H1 (cell line): ENCODE measurements at regions not wholly inside any gene's neighbourhood (a gene's known extent, or its start where the extent isn't known, plus 50 kb on each side); places are given as distances from the start of the nearest gene placed in this dataset.

Experiments used
- CTCF ChIA-PET: fragments of 300-600 bp; sonication (Branson Sonifier 250); formaldehyde crosslinking; loops from one replicate; lab custom pipeline; 2021; ENCODE audit not compliant: partially characterized antibody; lab: Charles Lee
- POLR2A ChIA-PET: fragments of 300-600 bp; sonication (Branson Sonifier 250); formaldehyde crosslinking; loops from one replicate; lab custom pipeline; 2021; ENCODE audit warnings: inconsistent platforms; ENCODE audit not compliant: partially characterized antibody; lab: Charles Lee
- DNase-seq, 2 experiments: peaks; one replicate each; pipeline versions ENCODE4 v3.0.0 to v3.0.0-alpha.2; 2010 to 2022; ENCODE audit warnings: low spot score in 2 of 2, low read depth in 1 of 2, mixed read lengths in 1 of 2
- FAIRE-seq: peaks from 2 replicates; lab custom pipeline; 2011; peaks lifted over from hg19 to GRCh38; lab: Jason Lieb, UNC
- H2AFZ ChIP-seq: 2 replicates; pipeline ENCODE4 v1.8.1; 2012; ENCODE audit warnings: low read length, inconsistent platforms
- H2AK5ac ChIP-seq: 2 replicates; pipeline ENCODE4 v1.6.1; 2013; ENCODE audit warnings: low read depth, low read length
- H2BK120ac ChIP-seq: replicated peaks from 2 replicates; pipeline ENCODE3; 2013; ENCODE audit warnings: low read depth, low read length, inconsistent platforms
- H2BK12ac ChIP-seq: 2 replicates; pipeline ENCODE4 v1.6.1; 2013; ENCODE audit warnings: low read depth, low read length
- H2BK15ac ChIP-seq: 2 replicates; pipeline ENCODE4 v1.6.1; 2013; ENCODE audit warnings: low read length
- H2BK20ac ChIP-seq: 2 replicates; pipeline ENCODE4 v1.6.1; 2013; ENCODE audit warnings: low read length
- H2BK5ac ChIP-seq: 2 replicates; pipeline ENCODE4 v1.6.1; 2013; ENCODE audit warnings: low read depth, low read length
- H3K14ac ChIP-seq: 2 replicates; pipeline ENCODE4 v1.6.1; 2013; ENCODE audit warnings: inconsistent platforms; ENCODE audit not compliant: insufficient read length
- H3K18ac ChIP-seq: 2 replicates; pipeline ENCODE4 v1.6.1; 2013; ENCODE audit warnings: low read length; ENCODE audit errors: extremely low read depth
- H3K23ac ChIP-seq: 2 replicates; pipeline ENCODE4 v1.6.1; 2013; ENCODE audit warnings: inconsistent platforms; ENCODE audit not compliant: insufficient read length
- H3K23me2 ChIP-seq: 2 replicates; pipeline ENCODE4 v1.6.1; 2013; ENCODE audit warnings: low read depth, low read length
- H3K27ac ChIP-seq: 2 replicates; pipeline ENCODE4 v1.6.1; 2011; ENCODE audit warnings: low read depth, low read length, inconsistent platforms
- H3K27me3 ChIP-seq, 4 experiments: replicated peaks in 1 of 4; 1 replicate in 1 of 4; 2 replicates in 3 of 4; pipeline versions ENCODE4 v1.6.1 to v1.8.1; 2011 to 2013; ENCODE audit warnings: low read length in 3 of 4, mild to moderate bottlenecking in 3 of 4, inconsistent platforms in 2 of 4, mixed read lengths in 2 of 4, moderate library complexity in 1 of 4; ENCODE audit not compliant: control insufficient read depth in 3 of 4, insufficient read depth in 3 of 4; ENCODE audit errors: extremely low read depth in 1 of 4
- H3K36me3 ChIP-seq, 4 experiments: 2 replicates each; pipeline versions ENCODE4 v1.6.1 to v1.8.1; 2011 to 2013; ENCODE audit warnings: mild to moderate bottlenecking in 4 of 4, low read length in 3 of 4, moderate library complexity in 2 of 4, control low read depth in 1 of 4, inconsistent platforms in 1 of 4; ENCODE audit not compliant: insufficient read depth in 4 of 4, control insufficient read depth in 2 of 4
- H3K4ac ChIP-seq: replicated peaks from 2 replicates; pipeline ENCODE3; 2013; ENCODE audit warnings: low read length, low read depth, mixed read lengths, inconsistent platforms; ENCODE audit not compliant: insufficient read length
- H3K4me1 ChIP-seq, 4 experiments: replicated peaks in 1 of 4; 1 replicate in 1 of 4; 2 replicates in 3 of 4; pipeline versions ENCODE4 v1.6.1 to v1.8.1; 2011 to 2013; ENCODE audit warnings: low read length in 3 of 4, inconsistent platforms in 2 of 4, mixed read lengths in 1 of 4; ENCODE audit not compliant: insufficient read depth in 4 of 4, control insufficient read depth in 3 of 4
- H3K4me2 ChIP-seq, 2 experiments: 2 replicates each; pipeline versions ENCODE4 v1.6.1 to v1.8.1; 2011 to 2013; ENCODE audit warnings: low read depth in 2 of 2, low read length in 2 of 2, control low read depth in 1 of 2, inconsistent platforms in 1 of 2, mild to moderate bottlenecking in 1 of 2; ENCODE audit not compliant: insufficient read depth in 1 of 2
- H3K4me3 ChIP-seq, 4 experiments: fragments of 200-600, 300-600 bp in 1 of 4; sonication (generic), shearing (Covaris generic), sonication (Bioruptor Twin) in 1 of 4; 2 replicates each; pipeline versions ENCODE4 v1.5.1 to v1.8.1; 2011 to 2016; ENCODE audit warnings: low read length in 4 of 4, low read depth in 3 of 4, control low read depth in 2 of 4, inconsistent platforms in 2 of 4, mild to moderate bottlenecking in 2 of 4, mixed read lengths in 1 of 4, moderate library complexity in 1 of 4; ENCODE audit not compliant: insufficient read depth in 2 of 4; ENCODE audit errors: extremely low read depth in 1 of 4
- H3K56ac ChIP-seq: replicated peaks from 2 replicates; pipeline ENCODE3; 2013; ENCODE audit warnings: low read depth, mild to moderate bottlenecking, mixed read lengths, low read length, inconsistent platforms; ENCODE audit not compliant: insufficient read length
- H3K79me1 ChIP-seq: 2 replicates; pipeline ENCODE4 v1.6.1; 2013; ENCODE audit warnings: low read depth, low read length, control low read depth
- H3K79me2 ChIP-seq, 2 experiments: 2 replicates each; pipeline versions ENCODE4 v1.6.1 to v1.8.1; 2012 to 2013; ENCODE audit warnings: low read length in 2 of 2, mild to moderate bottlenecking in 2 of 2, inconsistent platforms in 1 of 2; ENCODE audit not compliant: insufficient read depth in 2 of 2, control insufficient read depth in 1 of 2
- H3K9ac ChIP-seq, 4 experiments: replicated peaks in 1 of 4; 1 replicate in 1 of 4; 2 replicates in 3 of 4; pipeline versions ENCODE4 v1.6.1 to v1.8.1; 2011 to 2013; ENCODE audit warnings: low read depth in 3 of 4, low read length in 3 of 4, control low read depth in 2 of 4, mild to moderate bottlenecking in 2 of 4, moderate library complexity in 2 of 4, inconsistent platforms in 1 of 4; ENCODE audit errors: extremely low read depth in 1 of 4
- H3K9me3 ChIP-seq, 2 experiments: 2 replicates each; pipeline versions ENCODE4 v1.6.1 to v1.8.1; 2012 to 2013; ENCODE audit warnings: mild to moderate bottlenecking in 2 of 2, moderate library complexity in 2 of 2, control low read depth in 1 of 2, inconsistent platforms in 1 of 2, low read depth in 1 of 2, low read length in 1 of 2, mixed read lengths in 1 of 2; ENCODE audit not compliant: insufficient read depth in 2 of 2
- H4K20me1 ChIP-seq, 2 experiments: replicated peaks in 1 of 2; 2 replicates each; pipeline versions ENCODE3 to v1.8.1; 2011 to 2013; ENCODE audit warnings: inconsistent platforms in 2 of 2, low read length in 2 of 2, mild to moderate bottlenecking in 1 of 2; ENCODE audit not compliant: insufficient read depth in 2 of 2, control insufficient read depth in 1 of 2
- H4K5ac ChIP-seq: 2 replicates; pipeline ENCODE4 v1.6.1; 2013; ENCODE audit warnings: low read length, low read depth, mixed read lengths, inconsistent platforms; ENCODE audit not compliant: insufficient read length
- H4K8ac ChIP-seq: 2 replicates; pipeline ENCODE4 v1.8.0; 2013; ENCODE audit warnings: mild to moderate bottlenecking, moderate library complexity, low read length, inconsistent platforms; ENCODE audit not compliant: insufficient read depth; ENCODE audit errors: extremely low read depth
- H4K91ac ChIP-seq: replicated peaks from 2 replicates; pipeline ENCODE3; 2013; ENCODE audit warnings: low read length, mixed read lengths, inconsistent platforms; ENCODE audit not compliant: insufficient read length
- ATF2 ChIP-seq: IDR thresholded peaks from 2 replicates; pipeline ENCODE4 v1.6.1; 2012; ENCODE audit warnings: low read length, inconsistent platforms
- BCL11A ChIP-seq, 2 experiments: IDR thresholded peaks; one replicate each; pipeline ENCODE4 v1.6.1; 2011; ENCODE audit warnings: low read depth in 2 of 2, low read length in 2 of 2, mild to moderate bottlenecking in 2 of 2
- CBX5 ChIP-seq: fragments of 300-800, 300-1000 bp; sonication (generic); IDR thresholded peaks from 2 replicates; pipeline ENCODE4 v1.7.1; 2016; ENCODE audit warnings: antibody characterized with exemption, low read length, low read depth
- CBX8 ChIP-seq: fragments of 300-800, 300-1000 bp; sonication (generic); IDR thresholded peaks from 2 replicates; pipeline ENCODE4 v1.7.1; 2016; ENCODE audit warnings: low read depth, low read length, borderline replicate concordance
- E2F6 ChIP-seq: IDR thresholded peaks from 2 replicates; pipeline ENCODE4 v1.6.1; 2012; ENCODE audit warnings: inconsistent platforms
- EGR1 ChIP-seq: IDR thresholded peaks from 2 replicates; pipeline ENCODE4 v1.6.1; 2011; ENCODE audit warnings: low read depth, low read length, borderline replicate concordance
- KDM5A ChIP-seq: fragments of 200-600 bp; IDR thresholded peaks from 2 replicates; pipeline ENCODE4 v1.7.1; 2012; ENCODE audit warnings: mild to moderate bottlenecking, low read length, inconsistent platforms, mixed read lengths
- MAX ChIP-seq: IDR thresholded peaks from 2 replicates; pipeline ENCODE4 v1.6.1; 2012; ENCODE audit warnings: inconsistent platforms
- NRF1 ChIP-seq: IDR thresholded peaks from 2 replicates; pipeline ENCODE4 v1.6.1; 2011; ENCODE audit warnings: mild to moderate bottlenecking, low read depth, low read length, improper control_type of control experiment
- RFX5 ChIP-seq: IDR thresholded peaks from 2 replicates; pipeline ENCODE4 v1.6.1; 2011; ENCODE audit warnings: low read depth, low read length, improper control_type of control experiment, borderline replicate concordance
- SIRT6 ChIP-seq: IDR thresholded peaks from one replicate; pipeline ENCODE4 v1.7.1; 2012; ENCODE audit warnings: low read length, inconsistent platforms
- SP1 ChIP-seq: IDR thresholded peaks from 2 replicates; pipeline ENCODE4 v1.6.1; 2011; ENCODE audit warnings: low read depth, low read length
- SP4 ChIP-seq: IDR thresholded peaks from 2 replicates; pipeline ENCODE4 v1.6.1; 2012; ENCODE audit warnings: low read length, inconsistent platforms
- TAF7 ChIP-seq: optimal IDR thresholded peaks from 2 replicates; pipeline ENCODE3; 2011; ENCODE audit warnings: low read depth, mild to moderate bottlenecking, inconsistent platforms, low read length, moderate library complexity, borderline replicate concordance
- WGBS, 2 experiments: shearing (Covaris generic) in 1 of 2; methylation state at CpG; one replicate each; pipeline versions ENCODE4 v1.1.6 to v1.1.7; 2013 to 2015; ENCODE audit warnings: low lambda C conversion rate in 2 of 2, mixed read lengths in 2 of 2, inconsistent platforms in 1 of 2, low coverage in 1 of 2, missing lambda C conversion rate in 1 of 2; ENCODE audit not compliant: insufficient replicate concordance in 2 of 2, insufficient coverage in 1 of 2, insufficient read length in 1 of 2; ENCODE audit errors: extremely low coverage in 1 of 2, missing lambda C conversion rate in 1 of 2; 5-methylcytosine and 5-hydroxymethylcytosine counted together

GRCh38 chr1:4488018-4488417 lies 166.4 kb upstream of the AJAP1 start:
- H2AK5ac ChIP-seq, result no peak overlapping the region
- no peaks in the 10 kb centered on the region for H3K27me3 ChIP-seq
- H3K4me3 ChIP-seq, result no peak overlapping the region
- POLR2A ChIA-PET, result no interaction called here
- no peaks in the 10 kb centered on the region for H3K23me2 ChIP-seq
- H3K4me1 ChIP-seq, result no peaks in the 10 kb centered on the region; a peak in 1 of 7 replicates
- H2BK20ac ChIP-seq, result no peak overlapping the region
- no peaks in the 10 kb centered on the region for H3K79me1 ChIP-seq
- no peak overlapping the region for H3K4me2 ChIP-seq
- no peak overlapping the region for H2BK12ac ChIP-seq
- H2BK15ac ChIP-seq, result no peak overlapping the region
- H3K9me3 ChIP-seq, result peaks cover 19 to 67% of the 10 kb centered on the region in 2 experiments
- FAIRE-seq (no peak), DNase-seq (no peak)
- no peak overlapping the region for H4K91ac ChIP-seq
- H2AFZ ChIP-seq, result no peak overlapping the region
- no peak overlapping the region for H3K9ac ChIP-seq
- no peak overlapping the region for H3K18ac ChIP-seq
- H3K23ac ChIP-seq, result no peak overlapping the region
- H3K14ac ChIP-seq, result no peak overlapping the region
- H2BK5ac ChIP-seq, result no peak overlapping the region
- WGBS, 2 experiments, result 91% methylated on average over 7 of the region's 7 CpGs; no CpG with 5 or more reads in 1 of the 2 experiments
- CTCF ChIA-PET, result no interaction called here
- no peak overlapping the region for H3K4ac ChIP-seq
- H3K56ac ChIP-seq, result no peak overlapping the region
- H4K5ac ChIP-seq, result no peak overlapping the region
- H3K27ac ChIP-seq, result no peak overlapping the region
- no peaks in the 10 kb centered on the region for H3K79me2 ChIP-seq
- no peak overlapping the region for H2BK120ac ChIP-seq
- no peaks in the 10 kb centered on the region for H4K20me1 ChIP-seq
- H4K8ac ChIP-seq, result no peak overlapping the region
- no peaks in the 10 kb centered on the region for H3K36me3 ChIP-seq
- TF ChIP-seq SP1, result no peak
- TF ChIP-seq CBX8, result no peak
- TF ChIP-seq MAX, result no peak
- TF ChIP-seq TAF7, result no peak
- TF ChIP-seq SP4, result no peak
- TF ChIP-seq E2F6, result no peak
- no peak for TF ChIP-seq RFX5
- TF ChIP-seq NRF1, result no peak
- no peak for TF ChIP-seq SIRT6
- no peak for TF ChIP-seq KDM5A
- TF ChIP-seq BCL11A (IDR thresholded peaks at IDR 0.05; ENCODE audit: low read depth in 2 of 2, low read length in 2 of 2), result no peak
- no peak for TF ChIP-seq CBX5
- no peak for TF ChIP-seq ATF2
- TF ChIP-seq EGR1, result no peak
